Brain microvascular endothelial cell (primary cell): ENCODE measurements at regions not wholly inside any gene's neighbourhood (a gene's known extent, or its start where the extent isn't known, plus 50 kb on each side); places are given as distances from the start of the nearest gene placed in this dataset.

Source experiments
- DNase-seq: peaks from one replicate; pipeline ENCODE4 v3.0.0-alpha.2; 2020
- H3K27ac ChIP-seq: fragments of 250-450 bp; sonication (Bioruptor Pico); 2 replicates; pipeline ENCODE4 v1.5.1; 2020; ENCODE audit warnings: mild to moderate bottlenecking, moderate library complexity
- H3K27me3 ChIP-seq: fragments of 250-450 bp; sonication (Bioruptor Pico); replicated peaks from 2 replicates; pipeline ENCODE4 v1.5.1; 2020; ENCODE audit warnings: mild to moderate bottlenecking
- H3K36me3 ChIP-seq: fragments of 250-450 bp; sonication (Bioruptor Pico); replicated peaks from 2 replicates; pipeline ENCODE4 v1.5.1; 2020; ENCODE audit warnings: mild to moderate bottlenecking
- H3K4me3 ChIP-seq: 2 replicates; pipeline ENCODE4 v1.5.1; 2011; ENCODE audit warnings: low read depth, mild to moderate bottlenecking, control low read depth, low read length, moderate library complexity
- CTCF ChIP-seq: IDR thresholded peaks from 2 replicates; pipeline ENCODE4 v1.5.1; 2011; ENCODE audit warnings: low read depth, mild to moderate bottlenecking, moderate library complexity, low read length, control low read depth, inconsistent platforms; ENCODE audit errors: missing control alignments
- in situ Hi-C: cut with HindIII; loops from 2 replicates; pipeline ENCODE4 v1.10.0; 2017; ENCODE audit warnings: low sequenced_read_pairs, low pct_ligation_motif_present

GRCh38 chr18:73835039-73835438 lies 312.6 kb downstream of the FBXO15 start:
- no peak for TF ChIP-seq CTCF
- no peak overlapping the region for H3K27ac ChIP-seq
- H3K36me3 ChIP-seq, result no peaks in the 10 kb centered on the region
- H3K27me3 ChIP-seq, result no peaks in the 10 kb centered on the region
- no peak for DNase-seq
- in situ Hi-C loops, result no loop called here
- no peak overlapping the region for H3K4me3 ChIP-seq

GRCh38 chr18:73831688-73832087 lies 315.9 kb downstream of the FBXO15 start:
- no peak for DNase-seq
- no peak overlapping the region for H3K27ac ChIP-seq
- TF ChIP-seq CTCF, result no peak
- H3K4me3 ChIP-seq, result no peak overlapping the region
- no peaks in the 10 kb centered on the region for H3K27me3 ChIP-seq
- in situ Hi-C loops, result no loop called here
- no peaks in the 10 kb centered on the region for H3K36me3 ChIP-seq

- in situ Hi-C loops, result no loop called here
- no peak for TF ChIP-seq CTCF
- Histone ChIP-seq H3K27ac (no peak overlapping the region), H3K4me3 (no peak overlapping the region), H3K36me3 (no peaks in the 10 kb centered on the region), H3K27me3 (no peaks in the 10 kb centered on the region)
- no peak for DNase-seq
Measured at GRCh38 chr18:73829146-73829545, 318.5 kb downstream of the FBXO15 start.

GRCh38 chr18:73827801-73828200 lies 319.8 kb downstream of the FBXO15 start:
- in situ Hi-C loops, result no loop called here
- DNase-seq, result no peak
- Histone ChIP-seq H3K27me3 (no peaks in the 10 kb centered on the region), H3K4me3 (no peak overlapping the region), H3K36me3 (no peaks in the 10 kb centered on the region), H3K27ac (no peak overlapping the region)
- no peak for TF ChIP-seq CTCF

GRCh38 chr18:73826098-73826497 lies 321.5 kb downstream of the FBXO15 start:
- H3K36me3 ChIP-seq, result no peaks in the 10 kb centered on the region
- no peaks in the 10 kb centered on the region for H3K27me3 ChIP-seq
- in situ Hi-C loops, result no loop called here
- H3K27ac ChIP-seq, result no peak overlapping the region
- H3K4me3 ChIP-seq, result no peak overlapping the region
- no peak for TF ChIP-seq CTCF
- no peak for DNase-seq

- Histone ChIP-seq H3K27me3 (no peaks in the 10 kb centered on the region), H3K27ac (no peak overlapping the region), H3K36me3 (no peaks in the 10 kb centered on the region), H3K4me3 (no peak overlapping the region)
- in situ Hi-C loops, result no loop called here
- no peak for TF ChIP-seq CTCF
- no peak for DNase-seq
Measured at GRCh38 chr18:73824671-73825070, 323.0 kb downstream of the FBXO15 start.
